SK-MEL-5 (cell line): ENCODE measurements at regions not wholly inside any gene's neighbourhood (a gene's known extent, or its start where the extent isn't known, plus 50 kb on each side); places are given as distances from the start of the nearest gene placed in this dataset.
A peak's percentile ranks its signal among the peaks of the same experiment; 100 is the strongest.
"Not testable (repeated sequence)": the region's sequence is repeated elsewhere in the genome, so short reads cannot be mapped to it uniquely, and the experiment has no call there.

ENCODE experiments used
- DNase-seq: peaks from one replicate; pipeline ENCODE4 v3.0.0-alpha.2; 2016; ENCODE audit warnings: low read depth, low spot score
- in situ Hi-C: cut with HindIII; loops from 2 replicates; pipeline ENCODE4 v1.10.0; 2016; ENCODE audit warnings: low sequenced_read_pairs, high pct_unique_total_duplicates, low pct_unique_long_range_greater_than_20kb

DNA sequence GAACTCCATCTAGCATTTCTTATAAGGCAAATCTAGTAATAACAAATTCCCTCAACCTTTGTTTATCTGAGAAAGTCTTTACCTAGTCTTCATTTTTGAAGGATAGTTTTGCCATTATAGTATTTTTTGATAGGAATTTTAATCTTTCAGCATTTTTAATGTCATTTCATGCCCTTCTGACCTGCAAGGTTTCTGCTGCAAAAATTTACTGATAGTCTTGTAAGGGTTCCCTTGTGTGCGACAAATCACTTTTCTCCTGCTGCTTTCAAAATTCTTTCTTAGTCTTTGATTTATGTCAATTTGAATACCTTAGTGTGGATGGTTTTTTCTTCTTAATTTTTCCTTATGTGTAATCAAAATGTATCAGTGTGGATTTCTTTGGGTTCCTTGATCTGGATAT is 297.5 kb upstream of the FAM78B start:
- DNase-seq, result no peak
- in situ Hi-C loops, result no loop called here

DNA sequence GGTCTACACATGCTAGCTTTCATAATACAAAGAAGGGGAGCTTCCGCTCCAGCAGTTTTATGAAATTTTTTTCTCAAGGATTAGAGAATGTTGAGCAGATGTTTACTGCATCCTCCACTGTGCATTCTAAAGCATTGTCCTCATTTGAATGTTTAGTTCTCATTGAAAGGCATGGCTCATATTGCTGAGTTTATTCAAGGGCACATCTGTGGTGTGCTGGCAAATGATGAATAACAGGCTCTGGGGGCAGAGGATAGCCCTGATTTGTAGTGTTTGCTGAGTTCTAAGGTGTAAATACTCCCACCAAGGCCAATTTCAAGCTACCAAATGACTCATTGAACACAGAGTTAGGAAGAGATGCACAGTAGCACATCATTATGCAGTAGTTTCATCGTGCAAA is 303.2 kb upstream of the FAM78B start:
- DNase-seq, result no peak
- in situ Hi-C loops, result no loop called here

DNA sequence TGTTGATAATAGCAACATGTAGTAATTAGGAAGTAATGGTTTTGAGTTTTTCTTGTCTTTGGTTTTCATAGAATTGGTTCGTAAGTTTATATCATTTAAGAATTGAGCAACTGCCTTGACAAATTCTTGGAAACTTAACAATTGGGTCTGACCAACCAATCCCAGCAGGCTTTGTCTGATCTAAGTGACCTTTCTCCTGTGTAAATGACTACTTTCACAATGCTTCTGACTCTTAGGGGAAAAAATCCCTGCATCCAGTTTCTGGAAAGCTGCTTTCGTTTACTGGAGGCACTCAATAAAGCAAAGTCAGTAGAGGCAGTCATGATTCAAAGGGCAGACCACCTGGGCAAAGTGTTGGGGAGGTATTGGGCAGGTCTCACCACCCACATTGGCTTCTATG is 303.6 kb upstream of the FAM78B start:
- DNase-seq, result no peak
- in situ Hi-C loops, result no loop called here

DNA sequence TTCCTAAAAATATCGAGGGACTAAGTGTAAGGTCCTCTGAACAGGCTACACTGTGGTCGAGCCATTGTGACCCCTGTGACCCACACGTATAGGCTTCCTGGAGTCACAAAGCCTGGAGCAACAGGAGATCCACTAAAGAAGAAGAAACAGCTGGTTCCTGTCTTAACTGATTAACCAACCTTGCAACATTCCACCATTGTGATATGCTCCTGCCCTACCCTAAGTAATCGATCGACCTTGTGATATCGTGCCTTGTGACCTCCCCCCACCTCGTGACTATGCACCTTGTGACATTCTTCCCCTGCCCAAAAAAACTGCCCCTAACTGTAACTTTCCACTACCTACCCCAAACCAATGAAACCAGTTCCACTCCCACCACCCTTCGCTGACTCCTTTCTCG is 304.6 kb upstream of the FAM78B start:
- DNase-seq, result no peak
- in situ Hi-C loops, result no loop called here

DNA sequence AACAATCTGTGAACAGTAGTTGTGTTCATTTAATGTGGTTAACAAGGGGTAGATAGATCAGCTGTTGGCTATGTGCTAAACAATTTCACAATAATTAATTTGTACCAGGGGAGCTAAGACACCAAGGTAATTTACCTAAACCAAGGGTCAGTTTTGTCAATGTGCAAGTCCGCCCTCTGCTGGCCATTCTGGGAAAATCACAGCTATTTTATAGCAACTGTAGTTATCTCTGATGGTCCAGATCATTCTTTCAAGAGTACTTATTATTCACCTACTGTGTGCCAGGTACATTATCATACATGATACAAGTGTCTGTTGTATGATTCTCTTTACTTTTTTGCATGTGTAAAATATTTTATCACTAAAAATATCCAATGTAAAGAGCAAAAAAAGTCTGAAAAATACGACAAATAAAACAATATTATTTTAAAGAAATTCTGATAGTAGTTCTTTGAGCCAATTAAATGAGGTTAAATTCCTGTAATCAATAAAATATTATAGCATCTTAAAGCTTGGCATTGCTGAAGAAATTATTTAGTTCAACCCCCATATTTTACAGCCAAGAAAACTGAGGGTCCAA is 312.3 kb upstream of the FAM78B start:
- in situ Hi-C loops, result no loop called here
- peak; percentile 51 for DNase-seq

DNA sequence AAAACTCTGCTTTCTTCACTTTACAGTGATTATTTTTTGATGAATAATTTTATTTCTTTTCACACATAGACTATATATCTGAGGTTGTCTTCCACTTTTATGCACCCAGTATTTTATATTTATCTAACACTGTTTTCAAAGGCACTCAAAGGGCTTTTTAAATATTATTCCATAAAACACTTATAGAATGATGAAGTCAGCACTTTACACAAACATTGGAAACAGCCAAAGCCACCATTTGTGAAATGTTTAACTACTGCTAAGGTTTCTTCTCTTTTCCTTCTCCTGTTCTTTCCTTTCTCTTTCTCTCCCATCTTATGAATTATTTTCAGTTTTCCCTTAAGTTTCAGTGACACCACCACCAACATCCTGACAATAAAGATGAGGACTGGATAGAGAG is 317.7 kb upstream of the FAM78B start:
- in situ Hi-C loops, result no loop called here
- no peak for DNase-seq

DNA sequence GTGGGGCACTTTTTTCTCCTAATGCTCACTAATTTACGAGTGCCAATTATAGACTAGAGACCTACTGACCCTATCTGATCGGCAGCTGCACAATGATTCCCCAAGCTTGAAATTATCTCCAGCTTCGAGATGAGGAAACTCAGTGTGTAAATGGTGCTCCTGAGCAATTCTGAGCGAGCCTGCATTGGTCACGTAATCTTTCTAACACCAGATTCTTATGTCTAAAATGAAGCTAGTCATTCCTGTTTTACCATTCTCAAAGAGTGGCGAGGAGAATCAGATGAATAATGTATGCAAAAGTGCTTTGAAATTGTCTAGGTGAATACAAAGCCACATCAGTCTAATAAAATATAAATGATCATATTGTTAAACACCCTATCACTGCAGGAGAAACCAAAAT is 318.1 kb upstream of the FAM78B start:
- in situ Hi-C loops, result no loop called here

DNA sequence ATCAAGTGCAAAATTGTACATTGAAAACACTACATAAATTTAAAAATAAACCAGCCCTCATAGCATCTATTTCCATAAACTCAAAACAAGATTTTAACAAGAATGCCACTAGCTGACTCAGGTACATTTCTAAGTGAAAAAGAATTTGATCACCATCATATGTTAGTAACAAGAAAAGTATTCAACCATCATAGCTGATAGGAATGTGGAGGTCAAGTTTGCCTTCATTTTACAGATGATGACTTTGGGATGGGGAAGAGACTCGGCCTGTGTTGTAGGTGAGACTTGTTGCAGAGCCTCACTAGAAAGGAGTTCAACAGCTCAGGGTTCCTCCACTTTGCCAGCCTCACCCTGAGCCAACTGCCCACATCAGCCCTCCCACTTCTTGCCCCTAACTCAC is 318.8 kb upstream of the FAM78B start:
- in situ Hi-C loops, result no loop called here
- DNase-seq, result no peak

More for the DNA sequence above, 318.1 kb upstream of the FAM78B start:
- no peak for DNase-seq

DNA sequence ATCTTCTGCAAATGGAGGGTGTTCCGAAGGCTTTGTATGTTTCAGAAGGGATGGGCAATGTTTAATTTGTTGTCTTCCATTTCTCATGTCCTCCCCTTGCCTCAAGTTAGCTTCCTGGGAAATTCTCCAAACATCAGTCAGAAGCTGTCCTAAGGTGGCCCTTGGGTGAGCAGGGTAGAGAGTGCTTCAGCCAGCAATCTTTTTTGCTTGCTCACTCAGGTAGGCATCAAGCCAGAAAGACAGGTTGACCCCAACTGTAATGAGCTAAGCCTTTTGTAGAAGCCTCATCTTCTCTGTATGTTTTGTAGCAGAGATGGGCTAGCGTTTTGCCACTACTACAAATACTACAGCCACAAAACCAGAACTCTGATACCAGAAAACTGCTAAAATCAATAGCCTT is 321.5 kb upstream of the FAM78B start:
- DNase-seq, result no peak
- in situ Hi-C loops, result no loop called here

DNA sequence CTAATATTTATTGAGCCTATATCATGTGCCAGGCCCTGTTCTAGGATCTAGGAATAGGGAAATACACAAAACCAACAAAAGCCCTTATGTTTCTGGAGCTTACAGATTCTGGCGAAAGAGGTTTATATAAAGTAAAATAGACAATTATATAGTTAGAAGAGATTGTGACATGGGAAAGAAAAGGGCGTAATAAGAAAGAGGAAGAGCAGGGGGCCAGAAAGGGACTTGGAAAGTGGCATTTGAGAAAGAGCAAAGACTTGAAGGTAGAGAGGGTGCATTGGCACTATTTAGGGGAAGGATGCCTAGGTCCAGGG is 322.5 kb upstream of the FAM78B start:
- in situ Hi-C loops, result no loop called here
- DNase-seq, result no peak

DNA sequence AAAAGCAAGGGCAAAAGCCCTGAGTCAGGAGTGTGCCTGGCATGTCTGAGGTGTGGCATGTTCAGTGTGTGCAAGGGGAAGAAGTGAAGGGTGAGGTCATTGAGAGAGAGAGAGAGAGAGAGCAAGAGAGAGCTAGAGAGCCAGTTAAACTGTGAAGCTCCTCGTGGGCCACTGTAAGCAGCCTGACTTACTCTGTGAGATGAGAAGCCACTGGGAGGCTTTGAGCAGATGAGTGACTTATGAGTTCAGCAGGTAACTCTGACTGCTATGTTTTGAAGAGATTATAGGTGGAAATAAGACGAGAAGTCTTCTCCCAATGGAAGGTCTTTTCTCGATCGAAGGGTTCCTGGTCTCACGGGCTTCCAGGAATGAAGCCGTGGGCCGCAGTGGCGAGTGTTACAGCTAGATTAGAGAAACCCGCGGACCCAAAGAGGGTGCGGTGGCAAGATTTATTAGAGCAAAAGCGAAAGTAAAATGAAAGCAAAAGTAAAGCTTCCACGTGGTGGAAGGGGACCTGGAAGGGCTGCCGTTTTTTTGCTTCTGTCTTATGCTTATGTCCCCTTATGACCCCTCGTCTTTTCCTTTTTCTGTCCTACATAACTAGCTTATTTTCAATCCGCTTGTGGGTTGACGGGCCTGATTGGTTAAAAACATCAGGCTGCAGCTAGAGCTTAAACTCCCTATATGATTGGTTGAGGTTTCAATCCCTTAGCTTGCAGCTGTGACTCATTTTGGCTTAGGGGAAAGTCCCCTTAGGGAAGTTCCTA is 323.1 kb upstream of the FAM78B start:
- peak; percentile 54 for DNase-seq
- in situ Hi-C loops, result no loop called here

DNA sequence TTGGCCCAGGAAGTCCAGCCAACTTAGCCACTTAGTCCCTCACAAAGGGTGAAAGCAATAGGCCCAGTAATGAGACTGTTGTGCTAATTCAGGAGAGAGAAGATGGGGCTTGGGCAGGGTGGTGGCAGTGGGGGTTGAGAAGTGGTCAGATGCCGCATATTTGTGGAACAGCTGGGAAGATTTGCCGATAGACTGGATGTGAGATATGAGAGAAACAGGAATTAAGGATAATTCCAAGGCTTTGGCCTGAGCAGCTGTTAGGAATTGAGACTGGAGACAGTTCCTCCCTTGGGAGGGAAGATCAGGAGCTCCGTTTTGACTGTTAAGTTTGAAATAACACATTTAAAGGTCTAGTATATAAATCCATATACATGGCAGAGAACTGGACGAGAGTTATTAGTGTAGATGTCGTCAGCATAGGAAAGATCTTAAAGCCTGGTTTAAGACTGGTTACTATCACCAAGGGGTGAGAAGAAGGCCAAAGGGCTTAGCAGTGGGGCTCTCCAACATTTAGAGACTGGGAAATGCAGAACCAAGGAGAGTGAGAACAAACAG is 323.7 kb upstream of the FAM78B start:
- in situ Hi-C loops, result no loop called here
- no peak for DNase-seq

DNA sequence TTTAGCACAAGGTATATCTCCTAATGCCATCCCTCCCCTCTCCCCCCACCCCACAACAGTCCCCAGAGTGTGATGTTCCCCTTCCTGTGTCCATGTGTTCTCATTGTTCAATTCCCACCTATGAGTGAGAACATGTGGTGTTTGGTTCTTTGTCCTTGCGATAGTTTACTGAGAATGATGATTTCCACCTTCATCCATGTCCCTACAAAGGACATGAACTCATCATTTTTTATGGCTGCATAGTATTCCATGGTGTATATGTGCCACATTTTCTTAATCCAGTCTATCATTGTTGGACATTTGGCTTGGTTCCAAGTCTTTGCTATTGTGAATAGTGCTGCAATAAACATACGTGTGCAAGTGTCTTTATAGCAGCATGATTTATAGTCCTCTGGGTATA is 327.0 kb upstream of the FAM78B start:
- DNase-seq, in situ Hi-C loops: not testable (repeated sequence)

DNA sequence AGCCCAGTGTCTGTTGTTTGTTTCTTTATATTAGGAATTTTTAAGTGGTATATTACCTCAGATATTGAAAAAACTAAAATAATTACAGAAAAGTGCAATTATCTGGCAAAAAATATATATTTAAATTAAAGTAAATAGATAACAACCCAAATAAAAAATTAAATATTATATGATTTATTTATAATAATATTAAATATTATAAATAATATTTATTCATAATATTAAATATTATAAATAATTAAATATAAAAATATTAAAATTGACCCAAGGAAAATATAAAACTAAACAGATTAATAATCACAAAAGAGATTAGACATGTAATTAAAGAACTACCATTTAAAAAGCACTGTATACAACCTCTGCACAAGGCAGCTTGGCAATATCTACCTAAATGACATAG is 331.9 kb upstream of the POGK start:
- in situ Hi-C loops, result no loop called here
- no peak for DNase-seq

DNA sequence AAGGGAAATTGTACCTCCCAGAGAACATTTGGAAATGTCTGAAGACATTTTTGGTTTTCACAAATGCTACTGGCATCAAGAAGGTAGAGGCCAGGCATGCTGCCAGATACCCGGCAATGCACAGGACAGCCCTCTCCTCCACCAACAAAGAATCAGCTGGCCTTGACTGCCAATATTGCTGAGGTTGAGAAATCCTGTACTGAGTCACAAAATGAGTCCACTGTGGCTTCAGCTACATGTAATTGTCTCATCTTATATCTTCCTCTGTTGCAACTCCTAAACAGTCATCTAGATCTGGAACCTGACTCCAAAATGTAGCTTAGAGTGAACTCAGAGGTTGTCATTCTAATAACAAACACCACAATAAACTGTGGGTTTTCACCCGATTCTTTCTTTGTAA is 327.5 kb upstream of the POGK start:
- in situ Hi-C loops, result no loop called here

DNA sequence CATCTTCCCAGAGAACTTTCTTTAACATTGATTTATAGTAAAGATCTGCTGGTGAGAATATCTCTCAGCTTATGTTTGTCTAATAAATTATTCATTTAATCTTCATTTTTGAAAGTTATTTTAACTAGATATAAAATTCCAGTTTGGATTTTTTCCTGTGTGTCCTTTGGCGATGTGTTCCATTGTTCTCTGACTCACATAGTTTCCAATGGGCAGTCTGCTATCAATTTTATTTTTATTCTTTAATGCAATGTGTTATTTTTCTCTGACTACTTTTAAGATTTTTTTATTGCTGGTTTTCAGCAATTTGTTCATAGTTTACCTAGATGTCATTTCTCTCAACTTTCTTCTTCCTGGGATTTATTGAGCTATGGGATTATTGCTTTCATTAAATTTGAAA is 325.2 kb upstream of the POGK start:
- in situ Hi-C loops, result no loop called here
- no peak for DNase-seq

More for the DNA sequence above, 327.5 kb upstream of the POGK start:
- no peak for DNase-seq

DNA sequence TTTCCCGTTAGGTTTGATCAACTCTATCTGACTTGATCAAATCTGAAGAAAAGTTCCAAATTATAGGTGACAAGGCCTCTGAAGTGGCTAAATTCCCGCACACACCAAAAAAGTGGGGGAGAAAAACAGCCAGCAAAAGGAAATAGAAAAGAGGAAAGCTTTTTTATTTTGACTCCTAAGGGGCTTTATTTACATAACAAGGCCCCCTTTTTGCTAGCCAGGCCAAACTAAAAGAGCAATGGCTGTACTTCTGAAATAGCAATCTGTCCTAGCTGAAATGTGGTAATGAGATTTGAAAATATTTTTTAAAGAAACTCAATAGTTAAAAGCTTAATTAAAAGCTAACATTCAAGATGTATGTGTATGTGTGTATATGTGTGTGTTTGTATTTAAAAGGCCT is 311.5 kb upstream of the POGK start:
- in situ Hi-C loops, result no loop called here
- DNase-seq, result no peak

DNA sequence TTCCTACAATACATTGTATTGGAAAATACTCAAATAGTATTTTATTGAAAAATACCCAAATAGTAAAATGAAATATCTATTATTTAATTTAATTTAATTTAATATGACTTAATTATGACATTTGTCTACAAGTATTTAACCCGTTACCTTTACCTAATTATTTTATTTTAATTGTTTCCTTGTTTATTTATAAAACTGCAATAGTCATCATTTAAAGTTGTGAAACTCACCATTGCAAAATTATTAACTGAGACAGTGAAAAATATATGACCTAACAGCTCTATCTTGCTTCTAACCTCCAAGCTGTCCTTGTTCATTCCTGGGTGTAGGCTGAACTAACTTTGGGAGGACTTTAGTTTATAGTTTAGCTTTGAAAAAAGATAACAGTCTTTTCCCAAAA is 300.6 kb upstream of the POGK start:
- no peak for DNase-seq
- in situ Hi-C loops, result no loop called here

DNA sequence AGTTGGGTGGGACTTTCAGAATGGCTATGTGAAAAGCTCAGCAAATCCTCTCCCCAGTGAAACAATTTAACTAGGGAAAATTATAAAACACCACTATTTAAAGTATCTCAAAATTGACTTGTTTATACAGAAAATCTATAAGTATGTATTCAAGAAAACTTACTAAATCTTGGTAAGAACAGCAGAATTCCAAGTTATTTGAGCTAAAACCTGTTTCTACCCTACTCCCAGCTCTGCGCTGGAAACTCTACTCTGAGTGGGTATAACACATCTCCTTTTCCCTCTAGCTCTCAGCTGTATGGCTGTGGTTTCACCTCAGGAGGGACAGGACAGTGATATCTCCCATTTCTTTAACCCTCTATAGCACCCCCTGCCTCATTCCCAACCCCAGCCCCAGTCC is 295.2 kb upstream of the POGK start:
- in situ Hi-C loops, result no loop called here
- DNase-seq, result no peak
